Left lung (tissue), 4 donors: ENCODE measurements at regions not wholly inside any gene's neighbourhood (a gene's known extent, or its start where the extent isn't known, plus 50 kb on each side); places are given as distances from the start of the nearest gene placed in this dataset.

Experiments
- ATAC-seq: fragments of 200-7000 bp; cut with Tn5 transposase; one replicate; pipeline ENCODE4 v1.9.1; 2020; ENCODE audit warnings: moderate library complexity
- DNase-seq, 4 donors: peaks; one replicate each; pipeline ENCODE4 v3.0.0-alpha.2; 2013 to 2020
- H3K27ac ChIP-seq, 2 donors: fragments of 200-600 bp; sonication (generic) in 1 of 2; one replicate each; pipeline versions ENCODE4 v1.5.0 to v1.8.0; 2020 to 2021
- H3K27me3 ChIP-seq, 2 donors: fragments of 200-600 bp; sonication (generic) in 1 of 2; one replicate each; pipeline versions ENCODE4 v1.5.0 to v1.8.0; 2020 to 2021
- H3K36me3 ChIP-seq, 2 donors: fragments of 200-600 bp; sonication (generic) in 1 of 2; one replicate each; pipeline versions ENCODE4 v1.5.0 to v1.8.0; 2020 to 2021
- H3K4me1 ChIP-seq, 2 donors: fragments of 200-600 bp; one replicate each; pipeline ENCODE4 v1.8.0; 2021
- H3K4me3 ChIP-seq, 2 donors: fragments of 200-600 bp; sonication (generic) in 1 of 2; one replicate each; pipeline versions ENCODE4 v1.5.0 to v1.8.0; 2020 to 2021; ENCODE audit warnings: mild to moderate bottlenecking in 1 of 2
- H3K9me3 ChIP-seq, 2 donors: fragments of 200-600 bp; sonication (generic) in 1 of 2; one replicate each; pipeline versions ENCODE4 v1.5.0 to v1.8.0; 2020 to 2021
- CTCF ChIP-seq, 2 donors: fragments of 200-600 bp; sonication (generic) in 1 of 2; IDR thresholded peaks; one replicate each; pipeline versions ENCODE4 v1.5.0 to v1.8.0; 2021; ENCODE audit warnings: antibody characterized with exemption in 2 of 2
- intact Hi-C, 2 donors: fragments of 100-400 bp; cut with DNase I; formaldehyde crosslinking; loops; one replicate each; pipeline versions ENCODE4 v1.11.2 to v1.14.2; 2022
- donor health status: DM: no; HTN: yes; CAD: no.
- donor health status: DM: no; HTN: no; CAD: no.

DNA sequence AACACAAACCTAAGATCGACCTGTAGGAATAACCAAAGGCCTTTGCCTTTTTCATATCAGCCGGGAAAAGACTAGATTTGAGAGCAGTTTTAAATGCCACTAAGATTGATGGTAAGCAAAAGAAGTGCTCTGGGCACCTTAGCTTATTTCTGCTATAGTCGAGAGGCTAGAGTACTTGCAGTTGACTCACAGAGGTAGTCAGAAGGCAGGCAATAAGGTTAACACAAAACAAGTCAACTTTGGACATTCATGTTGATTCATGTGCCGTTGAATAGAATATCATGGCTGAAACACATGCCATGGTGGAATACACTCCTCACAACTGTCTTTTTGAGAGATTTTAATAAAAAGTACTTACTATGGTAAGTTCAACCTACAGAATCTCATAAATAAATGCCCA is 507.6 kb downstream of the ZEB2 start:
- intact Hi-C loops: no loop called here
- H3K27ac ChIP-seq: no peak overlapping the region
- ATAC-seq (no peak), DNase-seq (no peak)
- no peaks in the 10 kb centered on the region for H3K9me3 ChIP-seq
- no peak for TF ChIP-seq CTCF (IDR thresholded peaks at IDR 0.05)
- H3K36me3 ChIP-seq: no peaks in the 10 kb centered on the region
- H3K4me3 ChIP-seq: no peak overlapping the region
- H3K4me1 ChIP-seq: no peaks in the 10 kb centered on the region
- no peaks in the 10 kb centered on the region for H3K27me3 ChIP-seq

DNA sequence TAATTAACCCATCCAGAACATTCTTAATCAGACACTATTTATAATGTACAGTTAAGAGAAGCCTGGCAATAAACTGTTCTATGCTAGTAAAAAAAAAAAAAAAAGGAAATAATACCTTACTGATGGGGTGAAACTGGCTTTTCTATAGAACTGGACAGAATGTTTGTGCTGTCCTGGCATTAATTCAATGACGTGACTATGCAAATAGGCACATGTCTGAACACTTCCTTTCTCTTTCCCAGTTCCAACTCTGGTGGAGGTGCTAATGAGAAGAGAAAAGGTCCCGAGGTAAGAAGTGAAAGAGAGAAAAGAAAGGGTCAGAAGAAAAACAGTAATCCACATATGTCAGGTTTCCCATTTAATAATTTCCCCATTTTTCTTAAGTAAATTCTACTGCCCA is 508.4 kb downstream of the ZEB2 start:
- H3K27ac ChIP-seq: no peak overlapping the region
- H3K36me3 ChIP-seq: no peaks in the 10 kb centered on the region
- ATAC-seq (no peak), DNase-seq (no peak)
- H3K4me3 ChIP-seq: no peak overlapping the region
- intact Hi-C loops: no loop called here
- no peak for TF ChIP-seq CTCF (IDR thresholded peaks at IDR 0.05)
- no peaks in the 10 kb centered on the region for H3K9me3 ChIP-seq
- H3K27me3 ChIP-seq: no peaks in the 10 kb centered on the region
- no peaks in the 10 kb centered on the region for H3K4me1 ChIP-seq

GRCh38 chr2:144011098-144011497 is 508.8 kb downstream of the ZEB2 start:
- no peaks in the 10 kb centered on the region for H3K27me3 ChIP-seq
- H3K27ac ChIP-seq: no peak overlapping the region
- H3K4me3 ChIP-seq: no peak overlapping the region
- intact Hi-C loops: no loop called here
- DNase-seq (no peak), ATAC-seq (no peak)
- no peaks in the 10 kb centered on the region for H3K36me3 ChIP-seq
- no peak for TF ChIP-seq CTCF (IDR thresholded peaks at IDR 0.05)
- no peaks in the 10 kb centered on the region for H3K4me1 ChIP-seq
- H3K9me3 ChIP-seq: no peaks in the 10 kb centered on the region

DNA sequence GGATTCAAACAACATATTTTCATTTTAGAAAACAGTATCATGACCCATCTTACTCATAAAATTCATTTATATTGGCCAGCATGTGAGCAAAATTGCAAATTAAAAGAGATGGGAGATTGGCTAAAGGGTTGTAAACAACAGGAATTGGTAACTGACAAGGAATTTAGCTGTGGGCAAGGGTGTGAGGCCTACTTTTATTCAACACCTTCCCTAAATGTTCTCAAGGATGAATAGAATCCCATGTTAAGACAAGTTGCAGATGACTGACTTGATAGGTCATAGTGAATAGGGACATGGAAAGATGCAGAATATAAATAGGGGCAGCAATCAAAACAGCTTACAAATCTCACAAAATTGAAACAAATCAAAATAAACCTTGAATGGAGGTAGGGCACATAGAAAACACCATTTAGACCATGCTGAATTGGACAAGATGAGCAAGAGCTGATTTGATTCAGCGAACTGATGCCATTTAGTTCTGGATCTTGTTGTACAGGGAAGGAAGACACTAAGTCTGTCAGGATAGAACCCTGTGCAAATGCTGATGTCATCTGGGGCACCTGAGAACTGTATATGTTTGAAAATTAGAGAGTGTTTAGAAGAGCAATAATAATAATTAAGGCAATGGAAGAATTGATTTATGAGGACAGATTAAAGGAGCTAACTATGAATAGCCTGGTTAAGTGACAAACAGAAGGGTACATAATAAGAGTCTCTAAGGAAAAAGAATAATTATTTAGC is 509.7 kb downstream of the ZEB2 start:
- Histone ChIP-seq H3K27ac (no peak overlapping the region), H3K9me3 (no peaks in the 10 kb centered on the region), H3K27me3 (no peaks in the 10 kb centered on the region), H3K36me3 (no peaks in the 10 kb centered on the region), H3K4me1 (no peaks in the 10 kb centered on the region), H3K4me3 (no peak overlapping the region)
- intact Hi-C loops: no loop called here
- ATAC-seq: no peak
- DNase-seq: no peak
- no peak for TF ChIP-seq CTCF (IDR thresholded peaks at IDR 0.05)

GRCh38 chr2:144006139-144006538 is 513.8 kb downstream of the ZEB2 start:
- H3K27ac ChIP-seq: no peak overlapping the region
- no peak overlapping the region for H3K4me3 ChIP-seq
- peak in 1 of 4 donors; percentile 26 for DNase-seq
- intact Hi-C loops: no loop called here
- H3K9me3 ChIP-seq: no peaks in the 10 kb centered on the region
- H3K4me1 ChIP-seq: no peaks in the 10 kb centered on the region
- H3K36me3 ChIP-seq: no peaks in the 10 kb centered on the region
- TF ChIP-seq CTCF (IDR thresholded peaks at IDR 0.05): no peak
- no peak for ATAC-seq
- H3K27me3 ChIP-seq: no peaks in the 10 kb centered on the region
